Psoas muscle (tissue), 7 donors: ENCODE measurements at regions not wholly inside any gene's neighbourhood (a gene's known extent, or its start where the extent isn't known, plus 50 kb on each side); places are given as distances from the start of the nearest gene placed in this dataset.

Experiments
- ATAC-seq, 4 donors: fragments of 200-7000 bp; cut with Tn5 transposase; one replicate each; pipeline ENCODE4 v1.9.1; 2020; ENCODE audit warnings: moderate library complexity in 3 of 4, mild to moderate bottlenecking in 2 of 4
- DNase-seq, 2 donors: peaks; one replicate each; pipeline ENCODE4 v3.0.0-alpha.2; 2020
- H3K27ac ChIP-seq: fragments of 200-600 bp; one replicate; pipeline ENCODE4 v1.8.0; 2022
- H3K27me3 ChIP-seq, 3 donors: fragments of 200-600 bp in 1 of 3; one replicate each; pipeline versions ENCODE4 v1.6.1 to v1.8.0; 2013 to 2022; ENCODE audit warnings: low read length in 2 of 3, mild to moderate bottlenecking in 2 of 3, moderate library complexity in 1 of 3; ENCODE audit not compliant: insufficient read depth in 3 of 3
- H3K36me3 ChIP-seq, 2 donors: fragments of 200-600 bp in 1 of 2; one replicate each; pipeline versions ENCODE4 v1.6.1 to v1.8.0; 2013 to 2022; ENCODE audit warnings: low read depth in 1 of 2, mild to moderate bottlenecking in 1 of 2, moderate library complexity in 1 of 2; ENCODE audit not compliant: insufficient read depth in 1 of 2
- H3K4me1 ChIP-seq: fragments of 200-600 bp; one replicate; pipeline ENCODE4 v1.8.0; 2022
- H3K4me3 ChIP-seq: fragments of 200-600 bp; one replicate; pipeline ENCODE4 v1.8.0; 2022; ENCODE audit warnings: mild to moderate bottlenecking
- H3K9me3 ChIP-seq: fragments of 200-600 bp; one replicate; pipeline ENCODE4 v1.8.0; 2022
- WGBS, 3 donors: extraction: QIAGEN DNeasy Blood & Tissue Kit; methylation state at CpG; one replicate each; pipeline versions ENCODE4 v1.1.6 to v1.1.7; 2013; 5-methylcytosine and 5-hydroxymethylcytosine counted together
- intact Hi-C, 2 donors: fragments of 100-400 bp; cut with DNase I; formaldehyde crosslinking; loops; one replicate each; pipeline versions ENCODE4 v1.11.0 to v1.14.2; 2022
- TF ChIP-seq, protein P1 (sequence below): fragments of 200-600 bp; IDR thresholded peaks from one replicate; pipeline ENCODE4 v1.8.0; 2022; ENCODE audit warnings: antibody characterized with exemption
- donor health status: healthy with polysubstance abuse.
- donor health status: DM: no; HTN: no; CAD: no; lungs with moderate emphysema.
- donor health status: Bipolar disorder and iron deficiency.
- donor health status: healthy.
- donor health status: DM: yes; HTN: yes; CAD: no.
- donor health status: DM: no; HTN: no; CAD: no.
- donor health status: DM: yes; HTN: yes; CAD: no.

DNA sequence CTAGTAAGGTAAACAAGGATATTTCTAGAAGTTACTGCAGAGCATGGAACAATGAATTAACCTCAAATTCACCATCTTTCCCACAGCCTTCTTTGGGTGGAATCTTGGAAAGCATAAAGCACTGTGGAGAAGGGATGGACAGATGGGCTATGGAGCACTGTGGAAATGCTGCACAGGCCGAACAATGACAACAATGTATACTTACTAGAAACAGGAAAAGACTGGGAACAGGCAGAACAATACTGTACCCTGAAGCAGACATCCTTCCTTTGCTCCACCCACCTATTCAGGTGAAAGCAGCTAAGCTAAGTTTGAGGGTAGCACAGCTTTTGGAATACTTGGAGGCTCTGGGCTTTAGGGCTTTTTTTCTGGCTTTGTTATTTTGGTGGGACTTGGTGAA lies 250.6 kb upstream of the KLF8 start:
- WGBS, 3 donors, result 58 to 91% (median 85%) methylated on average over 1 of the region's 1 CpG
- TF ChIP-seq, protein P1, sequence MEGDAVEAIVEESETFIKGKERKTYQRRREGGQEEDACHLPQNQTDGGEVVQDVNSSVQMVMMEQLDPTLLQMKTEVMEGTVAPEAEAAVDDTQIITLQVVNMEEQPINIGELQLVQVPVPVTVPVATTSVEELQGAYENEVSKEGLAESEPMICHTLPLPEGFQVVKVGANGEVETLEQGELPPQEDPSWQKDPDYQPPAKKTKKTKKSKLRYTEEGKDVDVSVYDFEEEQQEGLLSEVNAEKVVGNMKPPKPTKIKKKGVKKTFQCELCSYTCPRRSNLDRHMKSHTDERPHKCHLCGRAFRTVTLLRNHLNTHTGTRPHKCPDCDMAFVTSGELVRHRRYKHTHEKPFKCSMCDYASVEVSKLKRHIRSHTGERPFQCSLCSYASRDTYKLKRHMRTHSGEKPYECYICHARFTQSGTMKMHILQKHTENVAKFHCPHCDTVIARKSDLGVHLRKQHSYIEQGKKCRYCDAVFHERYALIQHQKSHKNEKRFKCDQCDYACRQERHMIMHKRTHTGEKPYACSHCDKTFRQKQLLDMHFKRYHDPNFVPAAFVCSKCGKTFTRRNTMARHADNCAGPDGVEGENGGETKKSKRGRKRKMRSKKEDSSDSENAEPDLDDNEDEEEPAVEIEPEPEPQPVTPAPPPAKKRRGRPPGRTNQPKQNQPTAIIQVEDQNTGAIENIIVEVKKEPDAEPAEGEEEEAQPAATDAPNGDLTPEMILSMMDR, result no peak

DNA sequence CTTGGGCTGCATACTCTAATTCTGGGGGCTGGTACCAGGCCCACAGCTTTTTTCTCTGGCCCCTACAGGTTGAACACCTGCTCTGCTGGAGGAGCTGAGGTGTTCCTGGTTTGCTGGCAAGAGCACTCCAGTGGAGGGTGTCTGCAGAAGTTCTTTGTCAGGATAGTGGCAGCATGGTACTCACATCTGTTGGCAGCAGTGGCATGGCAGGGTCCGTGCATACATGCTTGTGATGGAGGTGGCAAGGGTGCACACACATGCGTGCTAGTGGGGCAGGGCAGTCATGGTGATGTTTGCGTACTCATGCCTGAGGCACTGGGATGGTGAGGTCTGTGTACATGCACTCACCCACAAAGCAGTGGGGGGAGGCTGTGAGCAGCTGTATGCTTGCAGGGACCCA lies 235.5 kb upstream of the KLF8 start:
- Histone ChIP-seq H3K4me3 (no peak overlapping the region), H3K9me3 (peaks cover 7% of the 10 kb centered on the region), H3K36me3 (no peaks in the 10 kb centered on the region), H3K27ac (no peak overlapping the region), H3K27me3 (peaks cover 0 to 7% (median 0%) of the 10 kb centered on the region in 3 donors), H3K4me1 (no peaks in the 10 kb centered on the region)
- 61 to 98% (median 67%) methylated on average over 3 of the region's 3 CpGs for WGBS, 3 donors
- ATAC-seq, result no peak
- TF ChIP-seq, protein P1, result no peak
- DNase-seq, result no peak
- intact Hi-C loops, result no loop called here

More for the DNA sequence above, 250.6 kb upstream of the KLF8 start:
- ATAC-seq, result no peak
- H3K27ac ChIP-seq, result no peak overlapping the region
- H3K9me3 ChIP-seq, result peaks cover 16% of the 10 kb centered on the region
- H3K4me1 ChIP-seq, result no peaks in the 10 kb centered on the region
- intact Hi-C loops, result no loop called here
- H3K27me3 ChIP-seq, result peaks cover 0 to 3% (median 0%) of the 10 kb centered on the region in 3 donors
- no peaks in the 10 kb centered on the region for H3K36me3 ChIP-seq
- DNase-seq, result no peak
- no peak overlapping the region for H3K4me3 ChIP-seq

DNA sequence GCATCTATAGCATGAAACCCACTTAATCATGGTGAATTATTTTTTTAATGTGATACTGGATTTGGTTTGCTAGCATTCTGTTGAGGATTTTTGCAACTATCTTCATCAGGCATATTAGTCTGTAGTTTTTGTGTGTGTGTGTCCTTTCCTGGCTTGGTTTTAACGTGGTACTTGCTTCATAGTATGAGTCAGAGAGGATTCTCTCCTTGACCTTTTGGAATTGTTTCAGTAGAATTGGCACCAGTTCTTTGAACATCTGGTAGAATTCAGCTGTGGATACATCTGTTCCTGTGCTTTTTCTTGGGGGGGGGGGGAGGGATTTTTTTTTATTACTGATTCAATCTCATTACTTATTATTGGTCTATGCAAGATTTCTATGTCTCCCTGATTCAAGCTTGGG lies 232.0 kb upstream of the KLF8 start:
- H3K4me1 ChIP-seq, result no peaks in the 10 kb centered on the region
- no peak overlapping the region for H3K27ac ChIP-seq
- no peaks in the 10 kb centered on the region for H3K36me3 ChIP-seq
- WGBS, 3 donors, result 0 to 8% (median 6%) methylated on average over 1 of the region's 1 CpG
- DNase-seq, result no peak
- H3K27me3 ChIP-seq, result peaks cover 0 to 7% (median 0%) of the 10 kb centered on the region in 3 donors
- intact Hi-C loops, result no loop called here
- H3K4me3 ChIP-seq, result no peak overlapping the region
- TF ChIP-seq, protein P1, result no peak
- H3K9me3 ChIP-seq, result no peaks in the 10 kb centered on the region
- no peak for ATAC-seq

DNA sequence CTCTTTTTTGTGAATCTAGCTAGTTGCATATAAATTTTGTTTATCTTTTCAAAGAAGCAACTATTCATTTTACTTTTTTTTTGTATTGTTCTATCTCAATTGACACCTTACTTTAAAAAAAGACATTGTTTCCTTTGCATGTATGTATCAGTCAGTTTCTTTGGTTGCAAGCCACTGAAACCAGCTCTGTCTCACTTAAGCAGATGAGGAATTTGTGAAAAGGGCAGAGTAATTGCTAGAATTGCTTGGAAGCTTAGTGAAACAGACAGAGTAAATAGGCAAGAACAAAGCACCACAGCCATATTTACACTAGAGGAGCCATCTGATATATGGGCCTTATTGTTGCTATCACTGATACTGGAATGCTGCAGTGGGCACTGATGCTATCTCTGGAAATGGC lies 231.4 kb upstream of the KLF8 start:
- no peaks in the 10 kb centered on the region for H3K4me1 ChIP-seq
- TF ChIP-seq, protein P1, result no peak
- no peak for ATAC-seq

DNA sequence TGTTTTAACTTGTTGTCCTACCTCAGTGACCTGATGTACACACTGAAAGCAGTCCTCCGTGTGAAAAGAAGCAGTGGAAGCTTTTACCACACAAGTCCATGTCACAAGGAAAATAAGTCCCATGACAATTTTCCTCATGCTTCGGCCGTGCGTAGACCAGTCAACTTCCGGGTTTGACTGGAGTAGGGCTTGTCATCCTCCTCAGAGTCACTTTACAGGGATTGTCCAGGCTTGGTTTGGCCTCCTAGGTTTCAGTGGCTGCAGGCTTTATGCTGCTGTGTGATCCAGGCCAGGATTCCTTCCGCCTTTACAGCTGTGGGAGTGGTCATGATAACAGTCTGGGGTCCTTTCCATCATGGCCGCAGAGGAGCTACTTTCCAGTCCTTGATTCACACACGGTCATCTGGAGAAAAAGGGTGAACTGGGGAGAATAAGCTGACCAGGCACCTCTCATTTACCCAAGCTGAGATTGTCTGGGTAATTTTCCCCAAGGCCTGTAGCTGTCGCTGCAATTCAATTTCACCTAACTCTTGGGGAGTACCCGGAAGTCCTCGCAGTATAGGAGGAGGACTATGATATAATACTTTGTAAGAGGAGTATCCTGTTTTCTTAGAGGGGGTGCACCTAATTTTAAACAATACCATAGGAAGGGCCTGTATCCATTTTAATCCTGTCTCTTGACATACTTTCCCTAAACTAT lies 206.1 kb upstream of the KLF8 start:
- Histone ChIP-seq H3K4me3 (no peak overlapping the region), H3K27me3 (no peaks in the 10 kb centered on the region), H3K9me3 (no peaks in the 10 kb centered on the region), H3K36me3 (no peaks in the 10 kb centered on the region), H3K4me1 (no peaks in the 10 kb centered on the region), H3K27ac (no peak overlapping the region)
- intact Hi-C loops, result no loop called here
- ATAC-seq (no peak), DNase-seq (no peak)
- TF ChIP-seq, protein P1, result no peak
- WGBS, 3 donors, result 80 to 92% (median 90%) methylated on average over 11 of the region's 11 CpGs

More for the DNA sequence above, 231.4 kb upstream of the KLF8 start:
- Histone ChIP-seq H3K27me3 (peaks cover 0 to 7% (median 0%) of the 10 kb centered on the region in 3 donors), H3K4me3 (no peak overlapping the region), H3K27ac (no peak overlapping the region), H3K36me3 (no peaks in the 10 kb centered on the region), H3K9me3 (no peaks in the 10 kb centered on the region)
- no peak for DNase-seq
- intact Hi-C loops, result no loop called here
